CD4-positive, alpha-beta T cell treated with Interleukin-10 for 1 hour (primary cell): ENCODE measurements at regions not wholly inside any gene's neighbourhood (a gene's known extent, or its start where the extent isn't known, plus 50 kb on each side); places are given as distances from the start of the nearest gene placed in this dataset.

Experiments used
- DNase-seq: peaks from one replicate; pipeline ENCODE4 v3.0.0-alpha.2; 2020

GRCh38 chr9:107064378-107064777 is 201.4 kb downstream of the ZNF462 start:
- no peak for DNase-seq

GRCh38 chr9:107065549-107065948 is 202.6 kb downstream of the ZNF462 start:
- DNase-seq, result no peak

- no peak for DNase-seq
These were observed 204.9 kb downstream of the ZNF462 start for GRCh38 chr9:107067739-107068416.

GRCh38 chr9:107068581-107068980 is 205.6 kb downstream of the ZNF462 start:
- DNase-seq, result no peak

GRCh38 chr9:107070586-107070985 is 207.6 kb downstream of the ZNF462 start:
- DNase-seq, result no peak

GRCh38 chr9:107078061-107078460 is 205.0 kb upstream of the RAD23B start:
- no peak for DNase-seq

- DNase-seq, result no peak
These were observed 203.5 kb upstream of the RAD23B start for GRCh38 chr9:107079589-107079988.

- no peak for DNase-seq
These were observed 202.9 kb upstream of the RAD23B start for GRCh38 chr9:107080130-107080529.

- DNase-seq, result no peak
These were observed 196.6 kb upstream of the RAD23B start for GRCh38 chr9:107086460-107086859.

- no peak for DNase-seq
These were observed 195.9 kb upstream of the RAD23B start for GRCh38 chr9:107087222-107087621.

- no peak for DNase-seq
These were observed 192.9 kb upstream of the RAD23B start for GRCh38 chr9:107090218-107090617.

GRCh38 chr9:107093365-107094060 is 189.6 kb upstream of the RAD23B start:
- no peak for DNase-seq

- no peak for DNase-seq
These were observed 188.7 kb upstream of the RAD23B start for GRCh38 chr9:107094370-107094769.

GRCh38 chr9:107100591-107100990 is 182.5 kb upstream of the RAD23B start:
- no peak for DNase-seq

GRCh38 chr9:107102011-107102410 is 181.1 kb upstream of the RAD23B start:
- no peak for DNase-seq

- no peak for DNase-seq
These were observed 179.5 kb upstream of the RAD23B start for GRCh38 chr9:107103621-107104020.

- DNase-seq, result no peak
These were observed 177.3 kb upstream of the RAD23B start for GRCh38 chr9:107105784-107106183.

- DNase-seq, result no peak
These were observed 176.7 kb upstream of the RAD23B start for GRCh38 chr9:107106416-107106815.

- no peak for DNase-seq
These were observed 174.5 kb upstream of the RAD23B start for GRCh38 chr9:107108342-107109130.

GRCh38 chr9:107109324-107109723 is 173.8 kb upstream of the RAD23B start:
- no peak for DNase-seq

- DNase-seq, result no peak
These were observed 172.9 kb upstream of the RAD23B start for GRCh38 chr9:107110153-107110552.

GRCh38 chr9:107112707-107113243 is 170.3 kb upstream of the RAD23B start:
- DNase-seq, result no peak

- DNase-seq, result no peak
These were observed 164.0 kb upstream of the RAD23B start for GRCh38 chr9:107118863-107119624.
